ENCODE measurements at regions not wholly inside any gene's neighbourhood (a gene's known extent, or its start where the extent isn't known, plus 50 kb on each side); places are given as distances from the start of the nearest gene placed in this dataset.

DNA sequence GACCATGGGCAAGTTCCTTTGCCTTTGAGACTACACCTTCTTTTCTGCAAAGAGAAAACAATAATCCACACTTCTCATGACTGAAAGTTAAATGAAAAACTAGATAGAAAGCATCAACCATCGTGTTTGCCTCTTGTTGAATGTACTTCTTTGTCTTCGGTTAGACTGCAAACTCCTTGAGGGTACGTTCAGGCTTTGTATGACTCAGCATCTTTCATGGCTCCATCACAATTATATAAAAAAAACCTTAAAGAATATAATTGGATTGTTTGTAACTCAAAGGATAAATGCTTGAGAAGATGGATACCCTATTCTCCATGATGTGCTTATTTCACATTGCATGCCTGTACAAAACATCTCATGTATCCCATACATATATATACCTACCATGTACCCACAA is 439.2 kb downstream of the MAFB start:
- Histone ChIP-seq H3K36me3 (ENCODE audit: control insufficient read depth in 2 of 2, extremely low read depth in 1 of 2, insufficient read depth in 2 of 2, low read length in 2 of 2) (no peaks in the 10 kb centered on the region), H3K4me1 (ENCODE audit: control insufficient read depth, extremely low read depth, insufficient read depth, low read length) (no peaks in the 10 kb centered on the region), H3K79me2 (ENCODE audit: control insufficient read depth, insufficient read depth, low read length) (no peaks in the 10 kb centered on the region), H3K9ac (replicated peaks; ENCODE audit: extremely low read depth, insufficient read depth, low read length) (no peak overlapping the region), H3K4me3 (replicated peaks in 1 of 3; ENCODE audit: insufficient read depth in 1 of 3, low read depth in 1 of 3, low read length in 3 of 3) (no peak overlapping the region), H3K27ac (ENCODE audit: insufficient read depth, low read depth, low read length) (no peak overlapping the region), H3K27me3 (ENCODE audit: control insufficient read depth in 2 of 2, insufficient read depth in 2 of 2, low read length in 2 of 2) (no peaks in the 10 kb centered on the region), H2AFZ (ENCODE audit: low read depth, low read length) (no peak overlapping the region), H3K9me3 (replicated peaks; ENCODE audit: control insufficient read depth, insufficient read depth, low read length) (no peaks in the 10 kb centered on the region), H3K4me2 (ENCODE audit: insufficient read depth, low read length) (no peak overlapping the region), H3K9me1 (replicated peaks; ENCODE audit: control insufficient read depth, extremely low read depth, insufficient read depth, low read length) (no peaks in the 10 kb centered on the region), H4K20me1 (replicated peaks; ENCODE audit: control insufficient read depth, extremely low read depth, insufficient read depth, low read length) (no peaks in the 10 kb centered on the region)
- FAIRE-seq (no peak), DNase-seq (ENCODE audit: low read depth, low spot score) (no peak)
- intact Hi-C loops (cut with micrococcal nuclease) (loop anchor here (2.0 to 5.0 kb wide), 3 partner anchors 88 to 1138 kb away; no protein-coding TSS in a partner anchor), dilution Hi-C loops (cut with MboI; ENCODE audit: extremely low pct_ligation_motif_present, low sequenced_read_pairs) (no loop called here)
- ChIA-PET POLR2A (no interaction called here), CTCF (no interaction called here)
- no TSS peak for BruUV-seq (replicated peaks)
- TF ChIP-seq JUN (IDR thresholded peaks at IDR 0.05; ENCODE audit: borderline replicate concordance, insufficient read depth, insufficient read length, low read depth): no peak
- TF ChIP-seq GATA2 (IDR thresholded peaks at IDR 0.05; ENCODE audit: insufficient read depth, insufficient read length, low read depth, low read length): no peak
- TF ChIP-seq FOS (IDR thresholded peaks at IDR 0.05; ENCODE audit: borderline replicate concordance, insufficient read depth, low read length): no peak
- TF ChIP-seq POLR2A (IDR thresholded peaks at IDR 0.05; ENCODE audit: low read depth, low read length): no peak
- TF ChIP-seq, protein P1, sequence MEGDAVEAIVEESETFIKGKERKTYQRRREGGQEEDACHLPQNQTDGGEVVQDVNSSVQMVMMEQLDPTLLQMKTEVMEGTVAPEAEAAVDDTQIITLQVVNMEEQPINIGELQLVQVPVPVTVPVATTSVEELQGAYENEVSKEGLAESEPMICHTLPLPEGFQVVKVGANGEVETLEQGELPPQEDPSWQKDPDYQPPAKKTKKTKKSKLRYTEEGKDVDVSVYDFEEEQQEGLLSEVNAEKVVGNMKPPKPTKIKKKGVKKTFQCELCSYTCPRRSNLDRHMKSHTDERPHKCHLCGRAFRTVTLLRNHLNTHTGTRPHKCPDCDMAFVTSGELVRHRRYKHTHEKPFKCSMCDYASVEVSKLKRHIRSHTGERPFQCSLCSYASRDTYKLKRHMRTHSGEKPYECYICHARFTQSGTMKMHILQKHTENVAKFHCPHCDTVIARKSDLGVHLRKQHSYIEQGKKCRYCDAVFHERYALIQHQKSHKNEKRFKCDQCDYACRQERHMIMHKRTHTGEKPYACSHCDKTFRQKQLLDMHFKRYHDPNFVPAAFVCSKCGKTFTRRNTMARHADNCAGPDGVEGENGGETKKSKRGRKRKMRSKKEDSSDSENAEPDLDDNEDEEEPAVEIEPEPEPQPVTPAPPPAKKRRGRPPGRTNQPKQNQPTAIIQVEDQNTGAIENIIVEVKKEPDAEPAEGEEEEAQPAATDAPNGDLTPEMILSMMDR (IDR thresholded peaks at IDR 0.05; ENCODE audit: extremely low read depth in 1 of 2, insufficient read depth in 1 of 2, low read depth in 1 of 2, low read length in 2 of 2): no peak
- no peak for TF ChIP-seq MYC (IDR thresholded peaks at IDR 0.05; ENCODE audit: low read depth, low read length)
- TF ChIP-seq EZH2 (IDR thresholded peaks at IDR 0.05; ENCODE audit: borderline replicate concordance, low read depth, low read length, severe bottlenecking): no peak
- TF ChIP-seq, protein P2, sequence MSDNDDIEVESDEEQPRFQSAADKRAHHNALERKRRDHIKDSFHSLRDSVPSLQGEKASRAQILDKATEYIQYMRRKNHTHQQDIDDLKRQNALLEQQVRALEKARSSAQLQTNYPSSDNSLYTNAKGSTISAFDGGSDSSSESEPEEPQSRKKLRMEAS (IDR thresholded peaks at IDR 0.05; ENCODE audit: insufficient read depth, insufficient read length): no peak
- no peak for TF ChIP-seq POLR2AphosphoS5 (IDR thresholded peaks at IDR 0.05; ENCODE audit: insufficient read depth, low read depth, low read length)
